Astrocyte of the spinal cord (primary cell): ENCODE measurements at regions not wholly inside any gene's neighbourhood (a gene's known extent, or its start where the extent isn't known, plus 50 kb on each side); places are given as distances from the start of the nearest gene placed in this dataset.

Experiments
- DNase-seq: peaks from one replicate; pipeline ENCODE4 v3.0.0; 2011; ENCODE audit warnings: low read depth, low spot score
- H3K4me3 ChIP-seq: 2 replicates; pipeline ENCODE4 v1.5.1; 2011; ENCODE audit warnings: low read depth, mild to moderate bottlenecking, low read length, moderate library complexity
- CTCF ChIP-seq: IDR thresholded peaks from 2 replicates; pipeline ENCODE4 v1.5.1; 2012; ENCODE audit warnings: low read depth, mild to moderate bottlenecking, low read length, inconsistent platforms
- in situ Hi-C: cut with HindIII; loops from 2 replicates; pipeline ENCODE4 v1.10.0; 2017; ENCODE audit warnings: low sequenced_read_pairs

GRCh38 chr6:121967631-121968030, 431.8 kb upstream of the HSF2 start:
- H3K4me3 ChIP-seq: no peak overlapping the region
- TF ChIP-seq CTCF: no peak
- in situ Hi-C loops: no loop called here

GRCh38 chr6:121971931-121972335, 427.5 kb upstream of the HSF2 start:
- TF ChIP-seq CTCF: no peak
- DNase-seq: peak; percentile 32
- in situ Hi-C loops: no loop called here

More at GRCh38 chr6:121967631-121968030, 431.8 kb upstream of the HSF2 start:
- no peak for DNase-seq

GRCh38 chr6:121984956-121985355, 414.5 kb upstream of the HSF2 start:
- TF ChIP-seq CTCF: no peak
- H3K4me3 ChIP-seq: no peak overlapping the region
- in situ Hi-C loops: no loop called here
- no peak for DNase-seq

More at GRCh38 chr6:121971931-121972335, 427.5 kb upstream of the HSF2 start:
- H3K4me3 ChIP-seq: no peak overlapping the region

- TF ChIP-seq CTCF: no peak
Measured at GRCh38 chr6:121993362-121993761, 406.1 kb upstream of the HSF2 start.

GRCh38 chr6:121994919-121995318, 404.5 kb upstream of the HSF2 start:
- no peak for TF ChIP-seq CTCF
- in situ Hi-C loops: no loop called here
- DNase-seq: no peak
- no peak overlapping the region for H3K4me3 ChIP-seq

More at GRCh38 chr6:121993362-121993761, 406.1 kb upstream of the HSF2 start:
- H3K4me3 ChIP-seq: no peak overlapping the region
- no peak for DNase-seq
- in situ Hi-C loops: no loop called here

GRCh38 chr6:121998631-121999030, 400.8 kb upstream of the HSF2 start:
- no peak overlapping the region for H3K4me3 ChIP-seq
- TF ChIP-seq CTCF: no peak
- in situ Hi-C loops: no loop called here
- no peak for DNase-seq
